GM19351 (cell line): ENCODE measurements at regions not wholly inside any gene's neighbourhood (a gene's known extent, or its start where the extent isn't known, plus 50 kb on each side); places are given as distances from the start of the nearest gene placed in this dataset.
"Not testable (repeated sequence)": the region's sequence is repeated elsewhere in the genome, so short reads cannot be mapped to it uniquely, and the experiment has no call there.

Experiments
- ATAC-seq: cut with Tn5 transposase; IDR thresholded peaks from one replicate; pipeline ENCODE4 v1.9.1; 2021; ENCODE audit warnings: mild to moderate bottlenecking, moderate library complexity; ENCODE audit not compliant: unreplicated experiment

GRCh38 chr10:8278099-8278498, 223.6 kb downstream of the GATA3 start:
- ATAC-seq = peak; percentile 76

GRCh38 chr10:8279598-8279997, 225.1 kb downstream of the GATA3 start:
- no peak for ATAC-seq

- ATAC-seq = no peak
Observed at GRCh38 chr10:8280946-8281345, 226.5 kb downstream of the GATA3 start.

GRCh38 chr10:8282340-8282739, 227.9 kb downstream of the GATA3 start:
- ATAC-seq = no peak

DNA sequence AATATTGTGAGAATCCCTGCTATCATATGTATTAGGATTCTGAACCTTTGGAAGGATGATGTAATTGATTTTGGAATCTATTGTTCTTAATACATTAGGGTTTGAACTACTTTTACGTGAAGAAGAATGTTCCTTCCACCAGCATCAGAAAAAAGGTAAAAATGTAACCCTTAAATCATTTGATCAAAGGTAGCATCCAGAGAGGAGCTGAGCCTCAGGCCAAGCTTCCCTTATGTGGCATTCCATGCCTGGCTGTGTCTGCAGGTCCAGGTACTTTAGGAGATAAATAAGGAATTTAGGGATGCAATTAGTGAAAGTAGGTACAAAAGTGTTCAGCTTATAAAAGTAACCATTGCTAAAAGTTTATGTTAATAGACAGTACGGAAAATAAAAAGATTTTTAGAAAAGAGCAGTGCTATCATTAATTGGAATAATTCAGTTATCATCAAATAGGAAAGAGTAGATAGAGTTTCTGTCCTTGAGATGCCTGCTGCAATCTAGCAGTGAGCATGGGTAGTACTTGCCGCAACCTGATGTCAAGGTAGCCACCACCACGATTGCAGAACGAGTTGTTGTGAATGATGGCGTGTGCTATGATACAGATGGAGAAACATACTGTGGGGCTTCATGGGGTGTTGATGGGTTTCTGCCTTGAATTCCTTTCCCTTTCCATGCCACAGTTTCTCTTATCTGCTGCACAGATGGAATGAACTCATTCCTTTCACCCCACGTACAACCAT, 228.8 kb downstream of the GATA3 start:
- no peak for ATAC-seq

DNA sequence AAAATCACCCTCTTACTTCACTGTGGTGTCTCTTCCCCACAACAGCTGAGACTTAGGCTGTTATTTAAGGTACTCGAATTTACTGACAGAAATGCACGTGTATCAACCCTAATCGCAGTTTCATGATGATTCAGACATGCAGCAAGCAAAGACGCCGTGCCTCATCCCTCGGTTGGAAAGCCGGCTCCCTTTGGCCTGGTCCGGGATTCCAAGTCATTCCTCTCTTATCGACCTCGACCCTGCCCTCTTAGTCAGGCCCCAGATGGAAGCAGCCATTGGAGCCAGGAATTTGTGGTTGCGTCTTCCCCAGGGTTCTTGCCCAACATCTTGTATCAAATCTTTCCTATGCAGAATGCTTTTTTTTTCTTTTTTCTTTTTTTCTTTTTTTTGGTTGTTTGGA, 229.5 kb downstream of the GATA3 start:
- no peak for ATAC-seq

GRCh38 chr10:8285970-8286369, 231.5 kb downstream of the GATA3 start:
- ATAC-seq = not testable (repeated sequence)

DNA sequence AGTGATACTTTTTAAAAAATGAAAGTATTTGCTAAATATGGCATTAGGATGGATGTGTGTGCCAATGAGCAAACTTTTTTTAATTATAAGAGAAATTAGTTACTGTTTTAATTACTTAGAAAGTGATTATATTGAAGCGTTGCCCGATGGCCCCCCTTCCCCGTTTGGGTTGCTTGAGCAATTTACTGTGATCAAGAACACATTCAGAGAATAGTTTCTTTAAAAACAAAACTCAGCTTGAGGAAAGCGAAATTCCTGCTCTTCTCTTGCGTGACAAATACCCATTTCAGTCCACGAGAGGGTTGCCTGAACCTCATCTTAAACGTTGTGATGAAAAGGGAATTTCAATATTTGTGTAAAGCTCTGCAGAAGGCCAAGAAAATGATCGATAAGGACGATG, 234.1 kb downstream of the GATA3 start:
- ATAC-seq = no peak

- ATAC-seq = no peak
Observed at GRCh38 chr10:8289186-8289924, 234.9 kb downstream of the GATA3 start.

- no peak for ATAC-seq
Observed at GRCh38 chr10:8294779-8295178, 240.3 kb downstream of the GATA3 start.

- no peak for ATAC-seq
Observed at GRCh38 chr10:8295311-8295710, 240.8 kb downstream of the GATA3 start.

DNA sequence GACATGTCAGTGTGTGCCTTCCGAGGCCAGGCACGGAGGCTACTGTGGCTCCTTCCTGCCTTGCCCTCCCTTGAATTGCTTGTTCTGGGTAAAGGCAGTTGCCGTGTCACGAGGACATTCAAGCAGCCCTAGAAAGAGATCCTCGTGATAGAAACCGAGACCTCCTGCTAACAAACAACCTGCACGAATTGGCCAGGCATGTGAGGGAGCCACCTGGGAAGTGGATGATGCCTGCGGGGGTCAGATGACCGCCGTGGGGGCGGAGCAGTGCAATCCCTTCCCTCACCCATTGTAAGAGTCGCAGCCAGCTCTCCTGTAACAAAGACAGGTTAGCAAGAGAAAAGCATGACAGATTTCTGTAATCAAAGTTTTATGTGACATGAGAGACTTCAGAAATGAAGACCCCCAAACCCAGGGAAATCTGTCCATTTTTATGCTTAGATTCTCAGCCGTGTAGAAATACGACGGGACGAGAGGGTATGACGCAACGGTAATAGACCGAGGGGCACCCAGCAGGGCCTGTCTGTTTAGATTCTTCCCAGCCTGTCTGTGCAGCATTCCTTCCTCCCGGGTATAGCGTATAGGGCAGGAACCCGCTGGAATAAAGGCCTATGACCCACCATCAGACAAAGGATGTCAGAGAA, 241.7 kb downstream of the GATA3 start:
- no peak for ATAC-seq

DNA sequence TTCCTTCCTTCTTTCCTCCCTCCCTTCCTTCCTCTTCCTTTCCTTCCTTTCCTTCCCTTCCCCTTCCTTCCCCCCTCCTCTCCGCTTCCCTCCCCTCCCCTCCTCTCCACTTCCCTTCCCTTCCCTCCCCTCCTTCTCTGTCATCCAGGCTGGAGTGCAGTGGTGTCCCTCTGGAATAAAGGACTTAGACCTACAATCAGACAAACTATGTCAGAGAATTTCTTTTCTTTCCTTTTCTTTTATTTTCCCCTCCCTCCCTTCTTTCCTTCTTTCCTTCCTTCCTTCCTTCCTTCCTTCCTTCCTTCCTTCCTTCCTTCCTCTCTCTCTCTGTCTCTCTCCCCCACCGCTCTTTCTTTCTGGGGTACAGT, 242.2 kb downstream of the GATA3 start:
- no peak for ATAC-seq

DNA sequence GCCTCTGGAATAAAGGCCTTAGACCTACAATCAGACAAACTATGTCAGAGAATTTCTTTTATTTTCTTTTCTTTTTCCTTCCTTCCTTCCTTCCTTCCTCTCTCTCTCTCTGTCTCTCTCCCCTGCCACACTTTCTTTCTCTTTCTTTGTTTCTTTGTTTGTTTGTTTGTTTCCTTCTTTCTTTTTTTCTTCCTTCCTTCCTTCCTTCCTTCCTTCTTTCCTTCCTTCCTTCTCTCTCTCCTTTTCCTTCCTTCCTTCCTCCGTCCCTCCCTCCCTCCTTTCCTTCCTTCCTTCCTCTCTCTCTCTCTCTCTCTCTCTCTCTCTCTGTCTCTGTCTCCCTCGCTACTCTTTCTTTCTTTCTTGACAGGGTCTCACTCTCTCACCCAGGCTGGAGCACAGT, 242.6 kb downstream of the GATA3 start:
- no peak for ATAC-seq

DNA sequence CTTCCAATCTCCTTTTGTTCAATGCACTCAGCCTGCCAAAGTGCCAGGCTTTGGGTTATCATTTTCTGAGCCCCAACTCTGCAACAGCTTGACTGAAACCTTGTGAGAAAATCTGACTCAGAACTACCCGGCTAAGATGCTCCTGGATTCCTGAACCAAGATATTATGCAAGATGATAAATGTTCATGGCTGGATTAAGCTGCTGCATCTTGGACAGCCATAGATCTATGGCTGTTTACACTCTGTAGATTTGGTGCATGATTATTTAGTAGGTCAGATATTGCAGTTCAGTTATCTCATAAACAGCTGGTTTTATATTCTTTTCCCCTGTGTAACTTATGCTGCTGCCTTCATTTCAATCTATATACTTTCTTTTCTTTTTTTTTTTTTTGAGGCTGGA, 243.5 kb downstream of the GATA3 start:
- no peak for ATAC-seq

DNA sequence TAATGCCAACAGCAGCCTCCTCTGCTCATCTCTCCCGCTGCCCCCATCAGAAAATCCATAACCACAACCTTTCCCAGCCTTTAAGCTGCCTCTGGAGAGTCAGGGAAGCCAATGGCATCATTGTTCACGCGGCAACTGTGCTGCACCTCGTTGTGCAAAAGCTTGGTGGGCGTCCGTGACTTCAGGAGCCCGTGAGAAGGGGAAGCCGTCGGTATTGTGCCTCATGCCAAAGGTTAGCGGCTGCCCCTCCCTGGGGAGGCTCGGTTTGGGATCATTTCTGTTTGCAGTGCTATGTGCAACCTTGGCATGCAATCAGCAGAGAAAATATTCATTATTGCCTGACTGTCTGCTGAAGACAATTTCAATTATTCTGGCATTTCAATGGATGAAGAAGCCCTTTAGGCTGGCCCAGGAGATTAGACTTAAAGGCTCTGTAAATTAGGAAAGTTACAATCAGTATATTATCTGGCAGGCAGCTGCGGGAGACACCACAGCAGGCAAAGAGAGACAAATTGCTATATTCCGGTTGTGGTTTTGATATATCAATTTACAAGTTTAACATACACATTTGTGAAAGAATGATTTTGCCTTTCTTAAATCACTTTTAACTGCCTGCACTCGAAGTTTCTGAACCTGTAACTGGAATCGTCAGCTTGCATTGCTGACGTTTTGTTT, 244.5 kb downstream of the GATA3 start:
- ATAC-seq = no peak

- no peak for ATAC-seq
Observed at GRCh38 chr10:8300925-8301324, 246.4 kb downstream of the GATA3 start.

DNA sequence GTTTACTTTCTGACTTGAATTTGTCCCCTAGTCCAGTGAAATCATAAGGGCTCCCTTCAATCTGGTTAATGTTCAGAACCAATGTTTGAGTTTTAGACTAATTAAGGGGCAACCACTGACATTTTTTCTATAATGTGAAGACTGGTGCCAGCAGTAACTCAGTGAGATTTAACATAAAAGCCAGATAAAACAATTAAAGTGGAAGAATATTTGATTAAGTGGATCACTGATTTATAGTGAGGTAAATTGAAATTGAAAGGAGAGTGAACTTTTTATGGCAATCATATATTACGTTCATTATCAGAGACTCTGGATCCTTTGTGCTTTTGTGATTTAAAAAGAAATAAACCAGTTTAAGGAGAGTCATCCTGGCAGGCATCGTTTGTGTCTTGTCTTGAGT, 246.8 kb downstream of the GATA3 start:
- no peak for ATAC-seq

GRCh38 chr10:8301831-8302230, 247.3 kb downstream of the GATA3 start:
- no peak for ATAC-seq

- no peak for ATAC-seq
Observed at GRCh38 chr10:8302565-8302964, 248.1 kb downstream of the GATA3 start.

GRCh38 chr10:8304861-8305260, 250.4 kb downstream of the GATA3 start:
- ATAC-seq = no peak
